ENCODE measurements at regions not wholly inside any gene's neighbourhood (a gene's known extent, or its start where the extent isn't known, plus 50 kb on each side); places are given as distances from the start of the nearest gene placed in this dataset.

DNA sequence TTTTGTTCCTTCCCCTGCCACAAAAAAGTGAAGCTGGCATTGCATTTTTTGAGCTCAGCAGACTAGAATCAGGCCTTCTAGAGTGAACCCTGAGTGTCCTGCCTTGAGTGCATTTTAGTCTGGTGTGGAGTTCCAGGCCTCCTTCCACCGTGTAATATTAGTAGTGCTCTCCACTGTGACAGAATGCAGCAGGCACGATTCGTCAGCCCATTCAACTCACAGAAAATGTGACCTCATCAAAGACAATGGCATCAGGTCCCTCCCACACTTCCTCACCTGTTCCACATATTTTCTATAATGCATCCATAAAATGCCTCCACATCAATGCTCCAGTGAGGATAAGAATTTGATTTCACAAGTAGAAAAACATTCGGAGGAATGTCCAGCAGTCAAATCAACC is 227.6 kb downstream of the FGF9 start:
- TF ChIP-seq EZH2 (IDR thresholded peaks at IDR 0.05; ENCODE audit: low read depth, unreplicated experiment) = no peak
- no peak for TF ChIP-seq CTCF (conservative IDR thresholded peaks at IDR 0.05; ENCODE audit: low read depth in 2 of 2)
- TF ChIP-seq POLR2AphosphoS5 (IDR thresholded peaks at IDR 0.05; ENCODE audit: low read depth) = no peak
- TF ChIP-seq EZH2phosphoT487 (IDR thresholded peaks at IDR 0.05; ENCODE audit: unreplicated experiment) = no peak
- TF ChIP-seq ZNF331 (CRISPR knock-in tag; IDR thresholded peaks at IDR 0.05; ENCODE audit: low read depth) = no peak
- TF ChIP-seq, protein P1, sequence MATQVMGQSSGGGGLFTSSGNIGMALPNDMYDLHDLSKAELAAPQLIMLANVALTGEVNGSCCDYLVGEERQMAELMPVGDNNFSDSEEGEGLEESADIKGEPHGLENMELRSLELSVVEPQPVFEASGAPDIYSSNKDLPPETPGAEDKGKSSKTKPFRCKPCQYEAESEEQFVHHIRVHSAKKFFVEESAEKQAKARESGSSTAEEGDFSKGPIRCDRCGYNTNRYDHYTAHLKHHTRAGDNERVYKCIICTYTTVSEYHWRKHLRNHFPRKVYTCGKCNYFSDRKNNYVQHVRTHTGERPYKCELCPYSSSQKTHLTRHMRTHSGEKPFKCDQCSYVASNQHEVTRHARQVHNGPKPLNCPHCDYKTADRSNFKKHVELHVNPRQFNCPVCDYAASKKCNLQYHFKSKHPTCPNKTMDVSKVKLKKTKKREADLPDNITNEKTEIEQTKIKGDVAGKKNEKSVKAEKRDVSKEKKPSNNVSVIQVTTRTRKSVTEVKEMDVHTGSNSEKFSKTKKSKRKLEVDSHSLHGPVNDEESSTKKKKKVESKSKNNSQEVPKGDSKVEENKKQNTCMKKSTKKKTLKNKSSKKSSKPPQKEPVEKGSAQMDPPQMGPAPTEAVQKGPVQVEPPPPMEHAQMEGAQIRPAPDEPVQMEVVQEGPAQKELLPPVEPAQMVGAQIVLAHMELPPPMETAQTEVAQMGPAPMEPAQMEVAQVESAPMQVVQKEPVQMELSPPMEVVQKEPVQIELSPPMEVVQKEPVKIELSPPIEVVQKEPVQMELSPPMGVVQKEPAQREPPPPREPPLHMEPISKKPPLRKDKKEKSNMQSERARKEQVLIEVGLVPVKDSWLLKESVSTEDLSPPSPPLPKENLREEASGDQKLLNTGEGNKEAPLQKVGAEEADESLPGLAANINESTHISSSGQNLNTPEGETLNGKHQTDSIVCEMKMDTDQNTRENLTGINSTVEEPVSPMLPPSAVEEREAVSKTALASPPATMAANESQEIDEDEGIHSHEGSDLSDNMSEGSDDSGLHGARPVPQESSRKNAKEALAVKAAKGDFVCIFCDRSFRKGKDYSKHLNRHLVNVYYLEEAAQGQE (IDR thresholded peaks at IDR 0.05; ENCODE audit: unreplicated experiment) = no peak
- TF ChIP-seq CREB1 (CRISPR knock-in tag; IDR thresholded peaks at IDR 0.05; ENCODE audit: low read depth) = no peak
- TF ChIP-seq, protein P2, sequence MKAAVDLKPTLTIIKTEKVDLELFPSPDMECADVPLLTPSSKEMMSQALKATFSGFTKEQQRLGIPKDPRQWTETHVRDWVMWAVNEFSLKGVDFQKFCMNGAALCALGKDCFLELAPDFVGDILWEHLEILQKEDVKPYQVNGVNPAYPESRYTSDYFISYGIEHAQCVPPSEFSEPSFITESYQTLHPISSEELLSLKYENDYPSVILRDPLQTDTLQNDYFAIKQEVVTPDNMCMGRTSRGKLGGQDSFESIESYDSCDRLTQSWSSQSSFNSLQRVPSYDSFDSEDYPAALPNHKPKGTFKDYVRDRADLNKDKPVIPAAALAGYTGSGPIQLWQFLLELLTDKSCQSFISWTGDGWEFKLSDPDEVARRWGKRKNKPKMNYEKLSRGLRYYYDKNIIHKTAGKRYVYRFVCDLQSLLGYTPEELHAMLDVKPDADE (IDR thresholded peaks at IDR 0.05) = no peak
- TF ChIP-seq STAT1 (IDR thresholded peaks at IDR 0.05; ENCODE audit: unreplicated experiment) = no peak
- no peak for TF ChIP-seq ZNF114 (CRISPR knock-in tag; IDR thresholded peaks at IDR 0.05)

Measured in GM23338 (cell line).